ENCODE measurements at regions not wholly inside any gene's neighbourhood (a gene's known extent, or its start where the extent isn't known, plus 50 kb on each side); places are given as distances from the start of the nearest gene placed in this dataset.

GRCh38 chr13:109968876-109969577, 182.6 kb upstream of the IRS2 start:
- Histone ChIP-seq H3K23ac (ENCODE audit: insufficient read length) (no peak overlapping the region), H3K36me3 (ENCODE audit: control insufficient read depth in 2 of 4, insufficient read depth in 4 of 4, low read length in 3 of 4) (no peaks in the 10 kb centered on the region), H3K9ac (replicated peaks in 1 of 4; ENCODE audit: extremely low read depth in 1 of 4, low read depth in 3 of 4, low read length in 3 of 4) (no peak overlapping the region), H3K4me1 (replicated peaks in 1 of 4; ENCODE audit: control insufficient read depth in 3 of 4, insufficient read depth in 4 of 4, low read length in 3 of 4) (no peaks in the 10 kb centered on the region), H2BK15ac (ENCODE audit: low read length) (no peak overlapping the region), H3K56ac (replicated peaks; ENCODE audit: insufficient read length, low read depth, low read length) (no peak overlapping the region), H4K20me1 (replicated peaks in 1 of 2; ENCODE audit: control insufficient read depth in 1 of 2, insufficient read depth in 2 of 2, low read length in 2 of 2) (no peaks in the 10 kb centered on the region), H4K91ac (replicated peaks; ENCODE audit: insufficient read length, low read length) (no peak overlapping the region), H3K79me2 (ENCODE audit: control insufficient read depth in 1 of 2, insufficient read depth in 2 of 2, low read length in 2 of 2) (no peaks in the 10 kb centered on the region), H4K8ac (ENCODE audit: extremely low read depth, insufficient read depth, low read length) (no peak overlapping the region), H2AFZ (ENCODE audit: low read length) (no peak overlapping the region), H3K23me2 (ENCODE audit: low read depth, low read length) (no peaks in the 10 kb centered on the region), H3K27ac (ENCODE audit: low read depth, low read length) (no peak overlapping the region), H3K4ac (replicated peaks; ENCODE audit: insufficient read length, low read depth, low read length) (no peak overlapping the region), H2BK120ac (replicated peaks; ENCODE audit: low read depth, low read length) (no peak overlapping the region), H3K4me2 (ENCODE audit: insufficient read depth in 1 of 2, low read depth in 2 of 2, low read length in 2 of 2) (no peak overlapping the region), H3K18ac (ENCODE audit: extremely low read depth, low read length) (no peak overlapping the region), H2AK5ac (ENCODE audit: low read depth, low read length) (no peak overlapping the region), H2BK5ac (ENCODE audit: low read depth, low read length) (no peak overlapping the region), H3K4me3 (ENCODE audit: extremely low read depth in 1 of 4, insufficient read depth in 2 of 4, low read depth in 3 of 4, low read length in 4 of 4) (no peak overlapping the region), H3K27me3 (replicated peaks in 1 of 4; ENCODE audit: control insufficient read depth in 3 of 4, extremely low read depth in 1 of 4, insufficient read depth in 3 of 4, low read length in 3 of 4) (no peaks in the 10 kb centered on the region), H3K14ac (ENCODE audit: insufficient read length) (no peak overlapping the region), H4K5ac (ENCODE audit: insufficient read length, low read depth, low read length) (no peak overlapping the region), H2BK12ac (ENCODE audit: low read depth, low read length) (no peak overlapping the region), H3K79me1 (ENCODE audit: low read depth, low read length) (no peaks in the 10 kb centered on the region), H2BK20ac (ENCODE audit: low read length) (no peak overlapping the region), H3K9me3 (ENCODE audit: insufficient read depth in 2 of 2, low read depth in 1 of 2, low read length in 1 of 2) (peaks cover 3 to 9% of the 10 kb centered on the region in 2 experiments; a peak in 1 of 4 replicates)
- FAIRE-seq (no peak), DNase-seq (ENCODE audit: low read depth in 1 of 2, low spot score in 2 of 2) (no peak)
- ChIA-PET POLR2A (ENCODE audit: partially characterized antibody) (no interaction called here), CTCF (ENCODE audit: partially characterized antibody) (interaction anchor here (0.6 kb wide), 1 partner anchor 122 kb away, joined by 3 read pairs; no protein-coding TSS in a partner anchor)
- 91% methylated on average over 12 of the region's 12 CpGs; no CpG with 5 or more reads in 1 of the 2 experiments for WGBS, 2 experiments (ENCODE audit: extremely low coverage in 1 of 2, insufficient coverage in 1 of 2, insufficient read length in 1 of 2, insufficient replicate concordance in 2 of 2, low coverage in 1 of 2, low lambda C conversion rate in 2 of 2, missing lambda C conversion rate in 1 of 2)

Data from H1 (cell line).